H9 (cell line): ENCODE measurements at regions not wholly inside any gene's neighbourhood (a gene's known extent, or its start where the extent isn't known, plus 50 kb on each side); places are given as distances from the start of the nearest gene placed in this dataset.

Source experiments
- DNase-seq: peaks from one replicate; pipeline ENCODE4 v3.0.0-alpha.2; 2017
- H2AFZ ChIP-seq: one replicate; pipeline ENCODE4 v1.6.1; 2013; ENCODE audit warnings: mild to moderate bottlenecking, low read length, control low read depth, moderate library complexity
- H2AK5ac ChIP-seq: 2 replicates; pipeline ENCODE4 v1.6.1; 2013; ENCODE audit warnings: low read length, control low read depth, mixed read lengths; ENCODE audit not compliant: insufficient read length
- H2BK120ac ChIP-seq: one replicate; pipeline ENCODE4 v1.6.1; 2013; ENCODE audit warnings: low read depth, mild to moderate bottlenecking, low read length, control low read depth, inconsistent platforms; ENCODE audit not compliant: poor library complexity, severe bottlenecking
- H2BK12ac ChIP-seq: 2 replicates; pipeline ENCODE4 v1.6.1; 2013; ENCODE audit warnings: low read length, control low read depth, mixed read lengths, low read depth; ENCODE audit not compliant: insufficient read length
- H2BK15ac ChIP-seq: 2 replicates; pipeline ENCODE4 v1.6.1; 2013; ENCODE audit warnings: low read depth, low read length, control low read depth
- H2BK20ac ChIP-seq: one replicate; pipeline ENCODE4 v1.6.1; 2013; ENCODE audit warnings: low read depth, mild to moderate bottlenecking, low read length, control low read depth, inconsistent platforms; ENCODE audit not compliant: poor library complexity, severe bottlenecking
- H2BK5ac ChIP-seq: 2 replicates; pipeline ENCODE4 v1.6.1; 2013; ENCODE audit warnings: low read length, control low read depth, mixed read lengths; ENCODE audit not compliant: insufficient read length
- H3K14ac ChIP-seq: 2 replicates; pipeline ENCODE4 v1.6.1; 2013; ENCODE audit warnings: low read length, control low read depth; ENCODE audit not compliant: insufficient read depth
- H3K18ac ChIP-seq: 2 replicates; pipeline ENCODE4 v1.6.1; 2013; ENCODE audit warnings: low read depth, mild to moderate bottlenecking, mixed read lengths, low read length, control low read depth; ENCODE audit not compliant: insufficient read length
- H3K23ac ChIP-seq: 2 replicates; pipeline ENCODE4 v1.6.1; 2013; ENCODE audit warnings: low read length, control low read depth, mixed read lengths, low read depth; ENCODE audit not compliant: insufficient read length
- H3K23me2 ChIP-seq: 2 replicates; pipeline ENCODE4 v1.6.1; 2013; ENCODE audit warnings: low read depth, mild to moderate bottlenecking, mixed read lengths, low read length, control low read depth; ENCODE audit not compliant: insufficient read length, poor library complexity, severe bottlenecking
- H3K27ac ChIP-seq: 2 replicates; pipeline ENCODE4 v1.5.1; 2013; ENCODE audit warnings: low read length, control low read depth, mixed read lengths, low read depth; ENCODE audit not compliant: insufficient read length
- H3K27me3 ChIP-seq: 2 replicates; pipeline ENCODE4 v1.6.1; 2013; ENCODE audit warnings: low read length, control low read depth, inconsistent platforms; ENCODE audit not compliant: insufficient read depth
- H3K4ac ChIP-seq: 2 replicates; pipeline ENCODE4 v1.6.1; 2013; ENCODE audit warnings: low read depth, mild to moderate bottlenecking, control low read depth, inconsistent platforms, low read length, moderate library complexity
- H3K4me1 ChIP-seq: 2 replicates; pipeline ENCODE4 v1.6.1; 2013; ENCODE audit warnings: low read length, control low read depth, inconsistent platforms; ENCODE audit not compliant: insufficient read depth
- H3K4me2 ChIP-seq: 2 replicates; pipeline ENCODE4 v1.6.1; 2013; ENCODE audit warnings: low read length, control low read depth, mixed read lengths; ENCODE audit not compliant: insufficient read length, insufficient read depth
- H3K56ac ChIP-seq: 2 replicates; pipeline ENCODE4 v1.6.1; 2013; ENCODE audit warnings: low read depth, mild to moderate bottlenecking, mixed read lengths, low read length, control low read depth; ENCODE audit not compliant: insufficient read length
- H3K79me1 ChIP-seq: 2 replicates; pipeline ENCODE4 v1.6.1; 2013; ENCODE audit warnings: low read depth, mild to moderate bottlenecking, moderate library complexity, low read length, control low read depth, inconsistent platforms; ENCODE audit not compliant: insufficient read depth, poor library complexity, severe bottlenecking
- H3K79me2 ChIP-seq: 2 replicates; pipeline ENCODE4 v1.6.1; 2013; ENCODE audit warnings: low read length, control low read depth, inconsistent platforms; ENCODE audit not compliant: insufficient read depth
- H3K9ac ChIP-seq: 2 replicates; pipeline ENCODE4 v1.6.1; 2013; ENCODE audit warnings: low read length, control low read depth, mixed read lengths; ENCODE audit not compliant: insufficient read length; ENCODE audit errors: extremely low read depth
- H3K9me3 ChIP-seq: one replicate; pipeline ENCODE4 v1.6.1; 2013; ENCODE audit warnings: low read depth, low read length, inconsistent platforms; ENCODE audit not compliant: control insufficient read depth
- H3T11ph ChIP-seq: one replicate; pipeline ENCODE4 v1.6.1; 2013; ENCODE audit warnings: mild to moderate bottlenecking, low read length, control low read depth, inconsistent platforms
- H4K20me1 ChIP-seq: one replicate; pipeline ENCODE4 v1.6.1; 2013; ENCODE audit not compliant: control insufficient read depth, insufficient read length, insufficient read depth
- H4K5ac ChIP-seq: 2 replicates; pipeline ENCODE4 v1.6.1; 2013; ENCODE audit warnings: low read depth, mild to moderate bottlenecking, mixed read lengths, low read length, control low read depth; ENCODE audit not compliant: insufficient read length
- H4K8ac ChIP-seq: replicated peaks from 2 replicates; pipeline ENCODE4 v1.6.1; 2013; ENCODE audit warnings: low read length, control low read depth, mixed read lengths, low read depth; ENCODE audit not compliant: insufficient read length
- H4K91ac ChIP-seq: 2 replicates; pipeline ENCODE4 v1.6.1; 2013; ENCODE audit warnings: low read depth, mild to moderate bottlenecking, moderate library complexity, mixed read lengths, low read length, control low read depth; ENCODE audit not compliant: insufficient read length
- H3K27ac Mint-ChIP-seq, 3 experiments: 2 replicates in 2 of 3; 3 replicates in 1 of 3; pipeline ENCODE4 v1.8.0; 2020 to 2021; ENCODE audit warnings: mixed read lengths in 3 of 3, mild to moderate bottlenecking in 1 of 3, moderate library complexity in 1 of 3
- H3K27me3 Mint-ChIP-seq: 2 replicates; pipeline ENCODE4 v1.8.0; 2021; ENCODE audit warnings: low read depth, mild to moderate bottlenecking, moderate library complexity, mixed read lengths
- H3K36me3 Mint-ChIP-seq, 3 experiments: 2 replicates in 2 of 3; 3 replicates in 1 of 3; pipeline ENCODE4 v1.8.0; 2020 to 2021; ENCODE audit warnings: low read depth in 3 of 3, mixed read lengths in 3 of 3; ENCODE audit not compliant: insufficient read depth in 1 of 3
- H3K4me1 Mint-ChIP-seq, 2 experiments: 2 replicates each; pipeline ENCODE4 v1.8.0; 2020; ENCODE audit warnings: mixed read lengths in 2 of 2
- H3K4me3 Mint-ChIP-seq, 2 experiments: 2 replicates in 1 of 2; 3 replicates in 1 of 2; pipeline ENCODE4 v1.8.0; 2020 to 2021; ENCODE audit warnings: mild to moderate bottlenecking in 2 of 2, mixed read lengths in 2 of 2, moderate library complexity in 1 of 2
- H3K9me3 Mint-ChIP-seq, 2 experiments: 2 replicates in 1 of 2; 3 replicates in 1 of 2; pipeline ENCODE4 v1.8.0; 2020; ENCODE audit warnings: mild to moderate bottlenecking in 2 of 2, mixed read lengths in 2 of 2, moderate library complexity in 1 of 2
- WGBS: extraction: QIAGEN DNeasy Blood & Tissue Kit; methylation state at CpG from one replicate; pipeline ENCODE4 v1.1.7; 2013; ENCODE audit warnings: missing lambda C conversion rate, low lambda C conversion rate, mixed read lengths; ENCODE audit not compliant: insufficient read length; ENCODE audit errors: extremely low coverage; 5-methylcytosine and 5-hydroxymethylcytosine counted together
- TF ChIP-seq, protein P1 (sequence below): fragments of 200-600 bp; sonication (generic); conservative IDR thresholded peaks from 3 replicates; pipeline ENCODE4 v1.8.0; 2021; ENCODE audit warnings: antibody characterized with exemption, mild to moderate bottlenecking

- DNase-seq = no peak
- Histone ChIP-seq H4K91ac (no peak overlapping the region), H2BK20ac (no peak overlapping the region), H3K23ac (no peak overlapping the region), H4K20me1 (no peaks in the 10 kb centered on the region), H3K4ac (no peak overlapping the region), H3K23me2 (no peaks in the 10 kb centered on the region), H3K79me2 (no peaks in the 10 kb centered on the region), H3K56ac (no peak overlapping the region), H2BK5ac (no peak overlapping the region), H2BK120ac (no peak overlapping the region), H3K14ac (no peak overlapping the region), H3T11ph (no peak overlapping the region), H4K5ac (no peak overlapping the region), H4K8ac (no peak overlapping the region), H3K4me1 (no peaks in the 10 kb centered on the region), H3K79me1 (no peaks in the 10 kb centered on the region), H3K27me3 (no peaks in the 10 kb centered on the region), H3K4me2 (no peak overlapping the region), H2BK12ac (no peak overlapping the region), H3K9me3 (no peaks in the 10 kb centered on the region), H3K9ac (no peak overlapping the region), H2BK15ac (no peak overlapping the region), H3K18ac (no peak overlapping the region), H2AK5ac (no peak overlapping the region), H2AFZ (no peak overlapping the region), H3K27ac (no peak overlapping the region)
- no peaks in the 10 kb centered on the region for H3K27me3 Mint-ChIP-seq
- H3K4me3 Mint-ChIP-seq = no peak overlapping the region
- peaks cover 0 to 9% (median 0%) of the 10 kb centered on the region in 3 experiments; a peak in 2 of 7 replicates for H3K36me3 Mint-ChIP-seq
- H3K9me3 Mint-ChIP-seq = peaks cover 3 to 4% of the 10 kb centered on the region in 2 experiments; a peak in 2 of 5 replicates
- WGBS = no CpG with 5 or more reads among the region's 3 CpGs
- TF ChIP-seq, protein P1, sequence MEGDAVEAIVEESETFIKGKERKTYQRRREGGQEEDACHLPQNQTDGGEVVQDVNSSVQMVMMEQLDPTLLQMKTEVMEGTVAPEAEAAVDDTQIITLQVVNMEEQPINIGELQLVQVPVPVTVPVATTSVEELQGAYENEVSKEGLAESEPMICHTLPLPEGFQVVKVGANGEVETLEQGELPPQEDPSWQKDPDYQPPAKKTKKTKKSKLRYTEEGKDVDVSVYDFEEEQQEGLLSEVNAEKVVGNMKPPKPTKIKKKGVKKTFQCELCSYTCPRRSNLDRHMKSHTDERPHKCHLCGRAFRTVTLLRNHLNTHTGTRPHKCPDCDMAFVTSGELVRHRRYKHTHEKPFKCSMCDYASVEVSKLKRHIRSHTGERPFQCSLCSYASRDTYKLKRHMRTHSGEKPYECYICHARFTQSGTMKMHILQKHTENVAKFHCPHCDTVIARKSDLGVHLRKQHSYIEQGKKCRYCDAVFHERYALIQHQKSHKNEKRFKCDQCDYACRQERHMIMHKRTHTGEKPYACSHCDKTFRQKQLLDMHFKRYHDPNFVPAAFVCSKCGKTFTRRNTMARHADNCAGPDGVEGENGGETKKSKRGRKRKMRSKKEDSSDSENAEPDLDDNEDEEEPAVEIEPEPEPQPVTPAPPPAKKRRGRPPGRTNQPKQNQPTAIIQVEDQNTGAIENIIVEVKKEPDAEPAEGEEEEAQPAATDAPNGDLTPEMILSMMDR = no peak
- H3K27ac Mint-ChIP-seq = no peak overlapping the region
- no peaks in the 10 kb centered on the region for H3K4me1 Mint-ChIP-seq
Measured at GRCh38 chr3:165455793-165456192, 259.6 kb upstream of the SLITRK3 start.
